Pulmonary artery endothelial cell (primary cell): ENCODE measurements at regions not wholly inside any gene's neighbourhood (a gene's known extent, or its start where the extent isn't known, plus 50 kb on each side); places are given as distances from the start of the nearest gene placed in this dataset.
"Not testable (repeated sequence)": the region's sequence is repeated elsewhere in the genome, so short reads cannot be mapped to it uniquely, and the experiment has no call there.

ENCODE experiments used
- DNase-seq: peaks from one replicate; pipeline ENCODE4 v3.0.0-alpha.2; 2011; ENCODE audit warnings: low read depth, low spot score

GRCh38 chr3:187795207-187795960 lies 50.1 kb upstream of the BCL6 start:
- no peak for DNase-seq

DNA sequence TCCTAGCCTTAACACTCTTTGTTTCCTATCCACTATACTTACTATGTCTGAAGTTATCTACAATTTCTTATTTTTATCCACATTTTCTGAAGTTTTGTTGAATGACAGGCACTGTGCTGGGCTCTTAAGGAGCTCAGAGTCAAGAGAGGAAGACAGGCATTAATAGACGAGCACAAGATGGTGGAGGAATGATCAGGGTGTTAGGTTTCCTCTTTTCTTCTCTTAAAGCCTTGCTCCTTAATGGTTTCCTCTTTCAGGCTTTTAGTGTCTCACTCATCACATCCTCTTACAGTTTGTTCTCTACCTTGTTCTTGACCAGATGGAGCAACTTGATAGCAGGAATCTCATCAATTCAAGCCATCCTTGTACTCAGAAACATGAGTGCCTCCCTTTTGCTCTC lies 52.9 kb upstream of the BCL6 start:
- DNase-seq = no peak

DNA sequence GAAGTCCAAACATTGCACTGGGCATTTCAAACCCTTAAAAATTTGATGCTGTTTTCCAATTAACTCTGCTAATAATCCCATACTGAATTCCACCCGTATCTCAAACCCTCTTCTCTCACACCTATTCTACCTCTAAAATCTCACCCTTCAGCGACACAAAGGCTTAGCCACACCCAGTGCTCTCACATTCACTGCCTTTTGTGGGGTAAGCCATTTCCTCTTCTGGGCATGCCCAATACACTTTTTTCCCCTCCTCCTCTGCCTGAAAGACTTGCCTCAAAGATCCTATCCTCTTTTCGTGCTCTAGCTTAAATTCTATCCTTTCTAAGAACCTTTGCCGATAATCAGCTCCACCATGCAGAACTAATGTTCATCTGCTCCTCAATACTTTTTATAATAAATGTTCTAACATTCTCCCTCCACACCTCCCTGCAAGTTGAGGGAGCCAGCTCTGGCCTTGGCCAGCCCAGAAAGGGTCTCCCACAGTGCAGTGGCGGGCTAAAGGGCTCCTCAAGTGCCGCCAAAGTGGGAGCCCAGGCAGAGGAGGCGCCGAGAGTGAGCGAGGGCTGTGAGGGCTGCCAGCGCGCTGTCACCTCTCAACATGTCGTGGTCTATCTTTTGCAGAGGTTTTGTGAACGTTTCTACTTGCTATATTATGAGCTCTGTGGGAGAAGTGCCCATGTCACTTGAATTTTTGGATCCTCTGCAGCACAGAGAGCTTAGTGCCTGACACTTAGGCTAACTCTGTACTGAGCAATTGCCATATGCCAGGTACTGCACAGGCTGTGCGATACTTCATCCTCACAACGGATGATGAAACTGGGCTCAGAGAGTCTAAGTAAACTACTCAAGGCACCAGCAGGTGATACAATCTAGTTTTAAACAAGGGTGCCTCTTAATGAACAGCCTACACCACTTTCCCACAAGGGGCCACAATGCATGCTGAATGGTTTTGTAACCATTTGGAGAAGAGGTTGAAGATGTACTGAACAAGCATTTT lies 53.6 kb upstream of the BCL6 start:
- no peak for DNase-seq

GRCh38 chr3:187799942-187800641 lies 54.8 kb upstream of the BCL6 start:
- no peak for DNase-seq

DNA sequence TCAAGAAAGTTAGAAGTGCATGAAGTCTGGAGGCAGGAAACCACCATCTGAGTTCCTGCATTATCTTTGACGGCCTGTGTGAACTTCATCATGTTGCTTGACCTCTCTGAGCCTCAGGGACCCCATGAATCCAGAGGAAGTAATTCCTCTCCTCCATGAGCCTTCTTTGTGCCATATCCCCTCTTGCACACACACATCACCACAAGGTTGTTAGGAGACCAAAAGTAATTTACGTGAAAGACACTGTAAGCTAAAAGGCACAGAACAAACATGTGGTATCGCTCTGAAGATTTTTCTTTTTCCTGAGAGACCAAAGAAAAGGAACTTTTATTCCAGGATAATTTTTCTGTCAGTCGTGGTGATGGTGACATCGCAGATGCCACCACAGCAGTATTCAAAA lies 55.9 kb upstream of the BCL6 start:
- no peak for DNase-seq

GRCh38 chr3:187802203-187802927 lies 57.1 kb upstream of the BCL6 start:
- no peak for DNase-seq

DNA sequence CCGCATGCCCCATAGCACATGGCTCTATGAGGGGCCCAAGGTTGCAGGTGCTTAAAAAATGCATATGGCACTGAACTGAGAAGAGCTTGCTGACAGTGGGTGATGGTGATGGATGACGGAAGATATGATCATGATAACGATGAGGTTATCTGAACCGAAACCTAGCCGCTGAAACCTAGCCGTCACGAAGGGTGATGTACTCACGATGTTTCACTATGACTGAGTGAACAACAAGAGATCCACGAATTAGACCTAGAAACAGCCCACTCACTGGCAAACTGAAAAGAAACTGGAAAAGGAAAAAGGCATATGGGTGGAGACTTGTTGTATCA lies 57.6 kb upstream of the BCL6 start:
- no peak for DNase-seq

GRCh38 chr3:187804120-187804744 lies 59.0 kb upstream of the BCL6 start:
- no peak for DNase-seq

GRCh38 chr3:187804745-187805121 lies 59.5 kb upstream of the BCL6 start:
- DNase-seq = no peak

DNA sequence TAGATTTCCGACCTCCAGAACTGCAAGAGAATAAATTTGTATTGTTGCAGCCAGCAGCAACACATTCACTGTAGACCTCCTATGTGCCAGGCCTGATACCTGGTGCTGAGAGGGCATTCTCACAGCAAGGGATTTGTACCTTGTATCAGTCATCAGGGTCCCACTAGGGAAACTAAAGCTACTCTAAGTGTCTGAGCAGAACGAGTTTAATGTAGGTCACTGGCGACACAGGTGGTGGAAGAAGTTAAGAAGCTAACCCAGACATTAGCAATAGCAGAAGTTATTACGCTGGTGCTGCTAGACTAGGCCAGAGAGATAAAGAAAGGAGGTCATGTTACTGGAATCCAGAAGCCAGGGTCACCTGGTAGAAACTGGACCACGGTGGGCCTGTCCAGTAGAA lies 60.5 kb upstream of the BCL6 start:
- DNase-seq = no peak

DNA sequence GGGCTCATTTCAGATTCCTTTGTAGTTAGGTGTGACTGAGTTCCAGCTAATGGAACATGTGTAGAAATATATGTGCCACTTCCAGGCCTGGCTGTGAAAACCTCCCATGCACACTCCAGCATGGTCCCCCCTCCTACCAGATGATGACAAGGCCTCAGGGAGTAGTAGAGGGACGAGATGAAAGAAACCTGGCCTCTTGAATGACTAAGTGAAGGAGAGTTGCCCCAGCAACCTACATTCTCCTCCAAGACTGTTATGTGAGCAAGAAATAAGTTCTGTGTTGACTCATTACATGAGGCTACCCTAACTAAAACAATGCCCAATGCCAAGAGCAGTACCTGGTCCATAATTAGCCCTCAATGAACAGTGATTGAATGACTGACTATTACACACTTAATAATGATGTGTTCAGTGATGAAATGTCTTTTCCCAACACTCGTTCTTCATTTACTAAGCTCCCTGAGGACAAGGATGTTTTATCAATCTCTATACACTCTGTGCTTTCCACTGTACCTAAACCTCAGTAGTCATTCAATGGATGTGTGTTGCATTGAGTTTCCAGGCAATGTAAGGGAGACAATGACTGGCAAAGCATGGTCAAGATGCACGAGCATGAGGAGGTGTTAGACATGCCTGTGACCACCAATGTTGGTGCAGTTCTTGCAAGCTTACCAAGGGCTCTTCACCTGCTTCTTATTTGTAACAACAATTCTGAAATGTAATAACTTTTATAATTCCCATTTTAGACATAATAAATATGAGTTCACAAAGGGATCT lies 62.0 kb upstream of the BCL6 start:
- DNase-seq = no peak

- DNase-seq = no peak
Measured at GRCh38 chr3:187808527-187808895, 63.2 kb upstream of the BCL6 start.

DNA sequence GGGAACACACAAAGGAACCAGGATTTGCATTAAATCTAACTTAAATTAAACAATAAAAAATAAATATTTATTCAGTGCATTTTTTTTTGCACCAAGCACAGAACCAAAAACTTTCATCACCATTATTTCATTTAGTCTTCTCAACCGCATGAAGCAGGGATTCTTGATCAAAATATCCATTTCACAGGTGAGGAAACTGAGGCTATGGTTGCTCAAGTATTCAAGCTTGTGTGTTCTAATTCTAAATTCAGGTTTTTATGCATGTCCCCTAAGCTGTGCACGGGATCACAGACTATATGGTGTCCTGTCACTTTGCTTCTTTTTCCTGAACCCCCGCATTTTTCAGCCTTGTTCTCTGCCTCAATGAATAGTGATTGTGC lies 64.3 kb upstream of the BCL6 start:
- DNase-seq = no peak

GRCh38 chr3:187810021-187810446 lies 64.8 kb upstream of the BCL6 start:
- no peak for DNase-seq

- no peak for DNase-seq
Measured at GRCh38 chr3:187811585-187812250, 66.5 kb upstream of the BCL6 start.

DNA sequence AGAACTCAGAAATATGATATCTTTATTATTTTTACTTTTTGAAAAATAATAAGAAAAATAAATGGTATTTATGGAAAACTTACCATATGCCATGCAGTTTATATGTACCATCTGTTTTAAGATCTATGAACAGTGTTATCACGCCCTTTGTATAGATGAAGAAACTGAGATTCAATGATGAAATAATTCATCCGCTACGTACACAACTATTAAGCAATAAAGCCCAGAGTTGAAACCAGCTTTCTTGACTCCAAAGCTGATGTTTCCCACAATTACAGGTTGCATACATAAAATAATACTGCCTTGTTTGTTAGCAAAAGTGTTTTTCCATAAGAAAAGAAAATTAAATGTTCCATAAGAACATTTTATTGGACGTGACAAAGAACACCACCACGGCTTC lies 67.2 kb upstream of the BCL6 start:
- no peak for DNase-seq

DNA sequence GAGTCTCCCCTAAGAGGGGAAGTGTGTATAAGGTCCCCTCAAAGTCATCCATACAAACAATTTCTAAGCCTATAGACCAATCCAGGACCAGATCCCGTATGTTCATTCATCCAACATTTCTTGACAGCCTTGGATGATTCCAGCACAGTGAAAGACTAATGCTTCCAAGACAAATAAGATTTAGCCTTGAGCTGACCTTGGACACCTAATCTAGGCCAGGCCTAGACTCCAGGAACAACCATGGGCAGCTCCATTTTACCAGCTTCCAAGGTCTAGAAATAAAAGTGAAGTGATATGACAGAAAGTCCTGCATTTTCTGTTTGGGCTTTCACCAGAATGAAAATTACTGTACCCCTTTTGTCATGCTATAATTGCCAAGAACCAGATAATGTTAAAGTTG lies 67.9 kb upstream of the BCL6 start:
- no peak for DNase-seq

GRCh38 chr3:187817766-187818165 lies 72.5 kb upstream of the BCL6 start:
- DNase-seq = not testable (repeated sequence)

DNA sequence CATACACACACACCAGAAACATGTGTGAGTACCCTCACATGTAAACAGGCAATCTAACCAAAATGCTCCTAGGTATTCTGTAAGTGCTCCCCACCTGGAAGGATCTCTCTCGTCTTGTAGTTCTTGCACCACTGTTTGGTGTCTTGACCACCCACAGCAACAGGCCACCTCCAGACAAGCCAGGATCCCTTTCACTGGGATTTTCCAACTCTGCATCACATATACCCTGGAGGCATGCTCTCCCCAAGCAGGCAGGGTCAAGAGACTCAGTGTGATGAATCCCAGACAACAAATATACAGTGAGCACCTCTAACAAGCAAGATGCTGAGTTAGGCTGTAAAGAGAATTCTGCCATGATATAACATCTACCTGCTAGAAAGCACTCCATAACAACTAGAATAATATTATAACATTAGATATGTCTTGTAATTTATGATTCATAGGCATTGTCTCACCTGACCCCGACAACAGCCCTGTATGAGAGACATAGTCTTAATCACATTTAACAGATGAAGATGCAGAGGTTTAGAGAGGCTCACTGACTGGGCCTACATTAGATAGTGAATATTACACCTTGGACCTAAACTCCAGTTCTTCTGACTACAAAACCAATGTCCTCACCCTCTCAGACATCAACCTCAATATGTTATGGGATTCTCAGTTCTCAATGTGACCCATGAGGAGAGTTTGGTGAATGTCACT lies 76.5 kb upstream of the BCL6 start:
- DNase-seq = no peak
